Neuron (in vitro differentiated cells): ENCODE measurements at regions not wholly inside any gene's neighbourhood (a gene's known extent, or its start where the extent isn't known, plus 50 kb on each side); places are given as distances from the start of the nearest gene placed in this dataset.

ENCODE experiments used
- H2AFZ ChIP-seq: one replicate; pipeline ENCODE4 v1.6.1; 2013; ENCODE audit warnings: low read depth, mild to moderate bottlenecking, inconsistent platforms, low read length, moderate library complexity
- H3K27me3 ChIP-seq: one replicate; pipeline ENCODE4 v1.6.1; 2013; ENCODE audit warnings: low read length; ENCODE audit not compliant: insufficient read depth
- H3K36me3 ChIP-seq: one replicate; pipeline ENCODE4 v1.6.1; 2013; ENCODE audit warnings: low read length; ENCODE audit not compliant: insufficient read depth
- H3K4me1 ChIP-seq: one replicate; pipeline ENCODE4 v1.6.1; 2013; ENCODE audit warnings: low read length; ENCODE audit not compliant: insufficient read depth
- H3K4me3 ChIP-seq: 2 replicates; pipeline ENCODE4 v1.5.1; 2013; ENCODE audit warnings: mild to moderate bottlenecking, low read length, moderate library complexity
- H3K9me3 ChIP-seq: one replicate; pipeline ENCODE4 v1.6.1; 2013; ENCODE audit warnings: low read length

GRCh38 chr1:229136822-229137221 lies 134.1 kb upstream of the RAB4A start:
- peaks cover 7% of the 10 kb centered on the region for H3K27me3 ChIP-seq
- H3K36me3 ChIP-seq: no peaks in the 10 kb centered on the region
- no peak overlapping the region for H3K4me3 ChIP-seq
- peaks cover 4% of the 10 kb centered on the region for H3K9me3 ChIP-seq
- H3K4me1 ChIP-seq: no peaks in the 10 kb centered on the region
- H2AFZ ChIP-seq: no peak overlapping the region

DNA sequence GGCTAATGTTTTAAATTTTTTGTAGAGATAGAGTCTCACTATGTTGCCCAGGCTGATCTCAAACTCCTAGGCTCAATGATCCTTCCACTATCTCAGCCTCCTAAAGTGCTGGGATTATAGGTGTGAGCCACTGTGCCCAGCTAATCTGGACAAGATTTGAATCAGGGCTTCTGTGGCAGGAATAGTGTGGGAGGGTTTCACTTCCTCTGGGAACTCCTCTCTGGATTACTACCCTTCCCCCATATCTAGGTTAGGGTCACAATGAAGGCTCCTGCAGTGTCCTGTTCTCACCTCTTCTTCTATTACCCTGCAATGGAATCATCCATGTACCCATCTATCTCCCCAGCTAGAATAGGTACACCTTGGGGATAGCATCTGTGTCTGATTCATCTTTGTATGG lies 133.6 kb upstream of the RAB4A start:
- Histone ChIP-seq H3K4me1 (no peaks in the 10 kb centered on the region), H2AFZ (no peak overlapping the region), H3K36me3 (no peaks in the 10 kb centered on the region), H3K4me3 (no peak overlapping the region), H3K9me3 (peaks cover 4% of the 10 kb centered on the region), H3K27me3 (peaks cover 7% of the 10 kb centered on the region)

- H3K4me1 ChIP-seq: no peaks in the 10 kb centered on the region
- no peak overlapping the region for H2AFZ ChIP-seq
- H3K36me3 ChIP-seq: no peaks in the 10 kb centered on the region
- H3K27me3 ChIP-seq: peaks cover 7% of the 10 kb centered on the region
- peaks cover 4% of the 10 kb centered on the region for H3K9me3 ChIP-seq
- no peak overlapping the region for H3K4me3 ChIP-seq
These were observed 132.9 kb upstream of the RAB4A start for GRCh38 chr1:229138058-229138457.

DNA sequence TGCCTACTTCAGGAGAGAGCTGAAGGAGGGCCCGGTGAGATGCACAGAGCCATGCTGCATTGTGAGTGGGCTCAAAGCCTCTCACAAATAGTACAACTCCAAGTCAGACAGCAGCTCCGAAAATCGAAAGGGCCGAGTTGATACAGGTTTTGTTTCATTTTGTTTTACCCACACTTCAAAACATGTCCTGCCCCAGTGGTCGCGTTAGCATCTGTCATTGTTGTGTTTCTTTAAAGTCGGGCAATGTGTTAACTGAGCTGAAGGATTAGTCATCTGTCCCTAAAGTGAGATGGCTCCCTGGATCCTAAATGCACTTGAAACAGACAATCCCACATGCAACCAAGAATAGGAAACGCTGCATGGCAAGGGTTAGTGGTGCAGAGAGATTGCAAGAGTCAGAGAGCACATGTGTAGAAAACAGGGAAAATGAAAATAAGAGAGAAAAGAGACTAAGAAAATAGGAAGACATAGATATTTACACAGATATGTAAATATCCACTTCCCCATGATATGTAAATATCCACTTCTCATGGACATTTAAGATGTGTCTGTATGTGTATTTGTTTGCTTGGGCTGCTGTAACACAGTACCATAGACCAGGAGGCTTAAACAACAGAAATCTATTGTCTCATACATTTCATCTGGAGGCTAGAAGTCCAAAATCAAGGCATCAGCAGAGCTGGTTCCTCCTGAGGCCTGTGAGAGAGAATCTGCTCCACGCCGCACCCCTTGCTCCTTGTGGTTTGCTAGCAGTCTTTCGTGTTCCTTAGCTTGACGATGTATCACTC lies 131.4 kb upstream of the RAB4A start:
- H3K4me3 ChIP-seq: no peak overlapping the region
- no peaks in the 10 kb centered on the region for H3K36me3 ChIP-seq
- H3K4me1 ChIP-seq: no peaks in the 10 kb centered on the region
- peaks cover 7% of the 10 kb centered on the region for H3K27me3 ChIP-seq
- peaks cover 4% of the 10 kb centered on the region for H3K9me3 ChIP-seq
- H2AFZ ChIP-seq: no peak overlapping the region

DNA sequence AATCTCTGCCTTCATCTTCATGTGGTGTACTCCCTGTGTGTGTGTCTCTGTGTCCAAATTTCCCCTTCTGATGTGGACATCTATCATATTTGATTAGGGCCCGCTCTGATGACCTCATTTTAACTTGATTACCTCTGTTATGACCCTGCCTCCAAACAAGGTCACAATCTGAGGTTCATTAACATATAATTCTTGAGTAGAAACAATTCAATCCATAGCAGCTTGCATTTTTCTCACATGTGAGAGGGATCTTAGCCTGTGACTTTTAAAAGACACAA lies 130.9 kb upstream of the RAB4A start:
- peaks cover 7% of the 10 kb centered on the region for H3K27me3 ChIP-seq

DNA sequence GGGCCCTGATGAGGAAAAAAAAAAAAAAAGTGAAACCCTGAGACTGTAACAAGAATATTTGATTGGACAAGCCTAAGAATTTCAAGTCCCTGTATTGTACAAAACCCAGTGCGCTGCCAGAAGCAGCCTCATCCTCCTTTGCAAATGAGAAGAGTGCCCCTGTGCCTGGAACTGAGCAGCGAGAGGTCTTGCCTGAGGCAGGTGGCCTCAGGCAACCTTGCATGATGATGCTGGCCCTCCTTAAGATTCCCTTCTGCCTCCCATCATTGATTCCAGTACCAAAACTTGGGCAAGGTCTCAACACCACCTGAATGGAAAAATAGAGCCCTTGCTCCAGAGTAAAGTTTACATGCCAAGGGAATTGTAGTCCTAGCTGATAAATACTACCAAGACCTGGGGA lies 129.6 kb upstream of the RAB4A start:
- Histone ChIP-seq H3K9me3 (no peaks in the 10 kb centered on the region), H3K27me3 (peaks cover 7% of the 10 kb centered on the region), H3K4me1 (no peaks in the 10 kb centered on the region), H3K36me3 (no peaks in the 10 kb centered on the region), H3K4me3 (no peak overlapping the region), H2AFZ (no peak overlapping the region)

More for the DNA sequence above, 130.9 kb upstream of the RAB4A start:
- Histone ChIP-seq H3K4me3 (no peak overlapping the region), H3K36me3 (no peaks in the 10 kb centered on the region), H3K4me1 (no peaks in the 10 kb centered on the region), H2AFZ (no peak overlapping the region), H3K9me3 (peaks cover under 1% of the 10 kb centered on the region)

DNA sequence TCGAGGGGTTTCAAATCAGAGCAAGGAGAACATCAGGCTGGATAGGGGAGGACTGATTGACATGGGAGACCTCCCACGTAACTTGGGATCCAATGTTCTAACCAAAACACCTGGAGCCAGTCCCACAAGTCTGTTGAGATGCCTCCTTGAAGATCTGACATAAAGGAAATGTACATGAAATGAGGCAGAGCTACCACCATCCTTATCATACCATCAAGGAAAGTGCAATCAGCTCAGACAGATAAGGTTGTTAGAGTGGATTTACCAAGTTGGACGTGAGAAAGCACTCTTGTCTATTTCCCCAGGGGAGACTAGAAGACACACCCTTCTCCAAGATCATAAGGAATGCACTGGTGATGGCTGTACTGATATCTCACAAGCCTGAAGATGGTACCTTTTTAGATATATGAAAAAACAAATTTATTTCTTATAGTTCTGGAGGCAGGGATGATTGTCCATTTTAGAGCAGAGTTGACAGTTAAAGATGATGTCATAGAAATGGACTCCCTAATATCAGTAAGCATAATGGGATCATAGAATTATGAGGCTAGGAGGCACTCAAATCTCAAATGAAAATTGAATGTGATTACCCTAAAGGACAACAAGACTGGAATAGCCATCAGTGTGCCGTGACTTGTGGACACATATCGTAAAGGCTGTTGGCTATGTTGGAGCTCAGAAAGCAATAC lies 129.1 kb upstream of the RAB4A start:
- no peaks in the 10 kb centered on the region for H3K9me3 ChIP-seq
- no peaks in the 10 kb centered on the region for H3K4me1 ChIP-seq
- H3K4me3 ChIP-seq: no peak overlapping the region
- no peak overlapping the region for H2AFZ ChIP-seq
- H3K27me3 ChIP-seq: peaks cover 7% of the 10 kb centered on the region
- H3K36me3 ChIP-seq: no peaks in the 10 kb centered on the region

- no peaks in the 10 kb centered on the region for H3K9me3 ChIP-seq
- H3K27me3 ChIP-seq: peaks cover 7% of the 10 kb centered on the region
- no peak overlapping the region for H2AFZ ChIP-seq
- H3K4me1 ChIP-seq: no peaks in the 10 kb centered on the region
- H3K4me3 ChIP-seq: no peak overlapping the region
- H3K36me3 ChIP-seq: no peaks in the 10 kb centered on the region
These were observed 128.4 kb upstream of the RAB4A start for GRCh38 chr1:229142471-229142870.

GRCh38 chr1:229146647-229147046 lies 124.3 kb upstream of the RAB4A start:
- Histone ChIP-seq H3K9me3 (no peaks in the 10 kb centered on the region), H3K4me1 (peaks cover 5% of the 10 kb centered on the region), H3K27me3 (peaks cover 7% of the 10 kb centered on the region), H3K36me3 (no peaks in the 10 kb centered on the region), H3K4me3 (no peak overlapping the region), H2AFZ (no peak overlapping the region)

GRCh38 chr1:229147072-229147471 lies 123.8 kb upstream of the RAB4A start:
- H3K4me3 ChIP-seq: no peak overlapping the region
- peaks cover 7% of the 10 kb centered on the region for H3K27me3 ChIP-seq
- H3K4me1 ChIP-seq: peaks cover 5% of the 10 kb centered on the region
- H3K9me3 ChIP-seq: no peaks in the 10 kb centered on the region
- no peak overlapping the region for H2AFZ ChIP-seq
- no peaks in the 10 kb centered on the region for H3K36me3 ChIP-seq

- Histone ChIP-seq H3K4me1 (peaks cover 5% of the 10 kb centered on the region), H3K36me3 (no peaks in the 10 kb centered on the region), H3K9me3 (no peaks in the 10 kb centered on the region), H3K4me3 (no peak overlapping the region), H3K27me3 (peaks cover 7% of the 10 kb centered on the region), H2AFZ (no peak overlapping the region)
These were observed 122.8 kb upstream of the RAB4A start for GRCh38 chr1:229148041-229148671.

GRCh38 chr1:229148743-229149142 lies 122.2 kb upstream of the RAB4A start:
- peaks cover 7% of the 10 kb centered on the region for H3K27me3 ChIP-seq
- no peak overlapping the region for H2AFZ ChIP-seq
- no peaks in the 10 kb centered on the region for H3K36me3 ChIP-seq

DNA sequence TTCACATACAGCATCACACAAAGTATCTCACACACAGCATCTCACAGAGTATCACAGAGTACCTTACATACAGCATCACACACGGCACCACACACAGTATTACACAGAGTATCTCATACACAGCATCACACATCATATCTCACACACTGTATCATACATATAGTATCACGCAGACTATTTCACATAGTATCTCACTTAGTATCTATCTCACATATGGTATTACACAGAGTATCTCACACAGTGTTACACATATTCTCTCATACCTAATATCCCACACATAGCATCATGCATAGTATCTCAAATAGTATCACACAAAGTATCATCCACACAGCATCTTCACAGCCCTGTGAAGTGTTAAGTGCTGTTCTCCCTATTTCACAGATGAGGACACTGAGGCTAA lies 121.5 kb upstream of the RAB4A start:
- Histone ChIP-seq H3K36me3 (no peaks in the 10 kb centered on the region), H3K27me3 (peaks cover 7% of the 10 kb centered on the region), H3K9me3 (no peaks in the 10 kb centered on the region), H3K4me1 (peaks cover 5% of the 10 kb centered on the region), H2AFZ (no peak overlapping the region), H3K4me3 (no peak overlapping the region)

More at GRCh38 chr1:229148743-229149142, 122.2 kb upstream of the RAB4A start:
- peaks cover 5% of the 10 kb centered on the region for H3K4me1 ChIP-seq
- H3K9me3 ChIP-seq: no peaks in the 10 kb centered on the region
- no peak overlapping the region for H3K4me3 ChIP-seq
